ENCODE measurements at regions not wholly inside any gene's neighbourhood (a gene's known extent, or its start where the extent isn't known, plus 50 kb on each side); places are given as distances from the start of the nearest gene placed in this dataset.

- TF ChIP-seq ZBTB33 (IDR thresholded peaks at IDR 0.05; ENCODE audit: extremely low read depth, insufficient replicate concordance, low read length), result no peak
Observed at GRCh38 chr13:23069566-23069965, 111.2 kb upstream of the SGCG start (continued).

DNA sequence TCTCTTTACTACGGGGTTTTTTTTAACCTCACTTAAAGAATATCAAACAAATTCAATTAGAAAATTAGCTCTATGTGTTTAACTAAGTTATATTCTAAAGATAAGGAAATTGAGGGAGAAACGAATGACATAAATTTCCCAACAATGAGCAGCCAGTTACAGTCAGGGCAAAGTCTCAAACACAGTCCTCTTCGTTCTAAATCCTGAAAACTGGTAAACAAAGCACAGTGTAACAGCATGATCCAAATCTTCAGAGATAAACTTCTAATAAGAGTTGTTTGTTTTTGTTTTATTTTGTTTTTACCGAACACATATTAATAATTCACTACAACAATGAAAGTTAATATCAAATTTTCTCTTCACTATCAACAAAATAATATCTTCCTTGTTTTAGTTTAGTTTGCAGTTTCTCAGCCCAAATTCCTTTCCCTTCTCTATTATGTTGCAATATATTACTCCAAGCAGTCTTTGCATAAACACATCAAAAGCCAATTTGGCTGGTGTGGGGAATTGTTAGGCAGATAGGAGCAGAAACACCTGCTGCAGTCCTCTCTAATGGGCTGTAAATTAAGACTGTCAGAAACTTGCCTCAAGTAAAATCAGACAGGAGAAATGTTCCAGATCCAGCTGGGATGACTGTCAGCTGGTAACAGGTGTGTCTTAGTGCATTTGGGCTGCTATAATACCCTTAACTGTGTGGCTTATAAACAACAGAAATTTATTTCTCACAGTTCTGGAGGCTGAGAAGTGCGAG, 106.5 kb upstream of the SGCG start:
- POLR2A ChIA-PET, result no interaction called here
- TF ChIP-seq POLR2AphosphoS5 (IDR thresholded peaks at IDR 0.05; ENCODE audit: low read depth, low read length) (no peak), POLR2A (IDR thresholded peaks at IDR 0.05; ENCODE audit: borderline replicate concordance, extremely low read depth, insufficient read depth, insufficient read length) (no peak), EGR1 (IDR thresholded peaks at IDR 0.05; ENCODE audit: low read depth) (no peak), ZBTB33 (IDR thresholded peaks at IDR 0.05; ENCODE audit: extremely low read depth, insufficient replicate concordance, low read length) (no peak), SIN3A (IDR thresholded peaks at IDR 0.05; ENCODE audit: low read depth) (no peak), SP1 (IDR thresholded peaks at IDR 0.05; ENCODE audit: low read depth) (no peak), JUND (IDR thresholded peaks at IDR 0.05) (no peak), ZFX (IDR thresholded peaks at IDR 0.05) (no peak), ATF3 (IDR thresholded peaks at IDR 0.05) (no peak), YY1 (IDR thresholded peaks at IDR 0.05; ENCODE audit: extremely low read depth, insufficient replicate concordance, low read depth, low read length) (no peak), CBX3 (IDR thresholded peaks at IDR 0.05; ENCODE audit: low read depth) (no peak), ELF1 (IDR thresholded peaks at IDR 0.05; ENCODE audit: borderline replicate concordance, low read depth) (no peak), TCF7L2 (IDR thresholded peaks at IDR 0.05; ENCODE audit: borderline replicate concordance, extremely low read depth, insufficient read depth, insufficient read length) (no peak), CEBPB (IDR thresholded peaks at IDR 0.05; ENCODE audit: low read depth) (no peak), ZNF274 (IDR thresholded peaks at IDR 0.05; ENCODE audit: low read depth, low read length) (no peak)

More for the DNA sequence above, 106.5 kb upstream of the SGCG start:
- Histone ChIP-seq H3K79me2 (ENCODE audit: insufficient read depth, low read length) (no peaks in the 10 kb centered on the region), H3K27me3 (ENCODE audit: insufficient read depth, low read length) (no peaks in the 10 kb centered on the region), H3K4me3 (replicated peaks in 1 of 2; ENCODE audit: low read depth in 1 of 2, low read length in 2 of 2) (no peak overlapping the region), H3K9me2 (ENCODE audit: insufficient read depth) (no peaks in the 10 kb centered on the region), H3K9me3 (ENCODE audit: control insufficient read depth in 1 of 2, insufficient read depth in 1 of 2, low read depth in 1 of 2, low read length in 2 of 2) (no peaks in the 10 kb centered on the region), H3K27ac (ENCODE audit: low read depth, low read length) (no peak overlapping the region), H4K20me1 (ENCODE audit: insufficient read depth) (no peaks in the 10 kb centered on the region), H3K4me2 (ENCODE audit: low read length) (no peak overlapping the region), H3K36me3 (ENCODE audit: control insufficient read depth in 1 of 2, insufficient read depth in 2 of 2, low read length in 2 of 2) (no peaks in the 10 kb centered on the region), H2AFZ (ENCODE audit: low read depth, low read length, poor library complexity, severe bottlenecking) (no peak overlapping the region), H3K4me1 (ENCODE audit: control insufficient read depth in 1 of 2, insufficient read depth in 2 of 2, low read length in 2 of 2) (no peaks in the 10 kb centered on the region), H3K9ac (ENCODE audit: low read length) (no peak overlapping the region)
- CTCF ChIA-PET, result no interaction called here
- RAD21 ChIA-PET (ENCODE audit: low non-redundant PET in 1 of 2, low total read pairs in 2 of 2, uncharacterized antibody in 2 of 2, unreplicated experiment in 2 of 2), result no interaction called here
- intact Hi-C loops (cut with micrococcal nuclease), result no loop called here
- BruUV-seq (replicated peaks), result no TSS peak
- DNase-seq (ENCODE audit: low read depth, low spot score) (no peak), ATAC-seq (no peak)

All from HCT116 (cell line).